ENCODE measurements at regions not wholly inside any gene's neighbourhood (a gene's known extent, or its start where the extent isn't known, plus 50 kb on each side); places are given as distances from the start of the nearest gene placed in this dataset.

DNA sequence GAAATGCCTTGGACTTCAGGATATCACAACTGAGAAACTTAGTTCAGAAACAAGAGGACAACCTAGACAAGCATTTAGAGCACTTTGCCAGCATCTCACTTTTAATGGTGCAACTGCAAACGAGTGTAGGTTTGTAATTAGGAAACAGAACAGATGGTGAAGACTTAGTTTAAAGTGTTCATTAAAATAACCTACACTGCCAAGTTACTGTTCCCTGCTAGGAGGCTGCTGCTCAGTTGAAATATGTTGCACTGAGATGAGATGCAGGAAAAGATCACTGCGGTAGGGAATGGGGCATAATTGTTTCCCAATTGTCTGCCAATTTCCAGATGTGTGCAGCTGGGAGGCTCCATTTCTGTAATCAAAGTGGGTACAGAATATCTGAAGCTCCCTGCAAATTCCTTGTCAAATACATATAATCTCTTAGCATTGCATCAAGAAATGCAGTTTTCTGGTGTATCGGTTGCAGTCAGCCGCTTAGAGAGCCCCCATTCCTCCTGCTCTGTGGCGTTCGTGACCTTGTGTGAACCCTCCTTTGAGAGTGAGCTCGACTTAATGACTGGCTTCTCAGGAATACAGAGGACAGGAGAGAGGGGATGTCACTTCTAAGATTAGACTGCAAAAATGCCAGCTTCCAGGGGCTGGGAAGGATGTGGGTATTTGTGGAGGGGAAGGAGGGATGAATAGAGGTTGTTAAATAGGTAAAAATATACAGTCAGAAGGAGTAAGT lies 448.9 kb downstream of the MED10 start:
- TF ChIP-seq, protein P1, sequence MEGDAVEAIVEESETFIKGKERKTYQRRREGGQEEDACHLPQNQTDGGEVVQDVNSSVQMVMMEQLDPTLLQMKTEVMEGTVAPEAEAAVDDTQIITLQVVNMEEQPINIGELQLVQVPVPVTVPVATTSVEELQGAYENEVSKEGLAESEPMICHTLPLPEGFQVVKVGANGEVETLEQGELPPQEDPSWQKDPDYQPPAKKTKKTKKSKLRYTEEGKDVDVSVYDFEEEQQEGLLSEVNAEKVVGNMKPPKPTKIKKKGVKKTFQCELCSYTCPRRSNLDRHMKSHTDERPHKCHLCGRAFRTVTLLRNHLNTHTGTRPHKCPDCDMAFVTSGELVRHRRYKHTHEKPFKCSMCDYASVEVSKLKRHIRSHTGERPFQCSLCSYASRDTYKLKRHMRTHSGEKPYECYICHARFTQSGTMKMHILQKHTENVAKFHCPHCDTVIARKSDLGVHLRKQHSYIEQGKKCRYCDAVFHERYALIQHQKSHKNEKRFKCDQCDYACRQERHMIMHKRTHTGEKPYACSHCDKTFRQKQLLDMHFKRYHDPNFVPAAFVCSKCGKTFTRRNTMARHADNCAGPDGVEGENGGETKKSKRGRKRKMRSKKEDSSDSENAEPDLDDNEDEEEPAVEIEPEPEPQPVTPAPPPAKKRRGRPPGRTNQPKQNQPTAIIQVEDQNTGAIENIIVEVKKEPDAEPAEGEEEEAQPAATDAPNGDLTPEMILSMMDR (IDR thresholded peaks at IDR 0.05), result no peak
- TF ChIP-seq POLR2A (IDR thresholded peaks at IDR 0.05), result no peak
- no peak for TF ChIP-seq POLR2AphosphoS5 (IDR thresholded peaks at IDR 0.05)
